Mesenchymal stem cell (in vitro differentiated cells and primary cell): ENCODE measurements at regions not wholly inside any gene's neighbourhood (a gene's known extent, or its start where the extent isn't known, plus 50 kb on each side); places are given as distances from the start of the nearest gene placed in this dataset.

Experiments used
- DNase-seq: peaks from one replicate; pipeline ENCODE4 v3.0.0-alpha.2; 2013
- H2AFZ ChIP-seq: one replicate; pipeline ENCODE4 v1.6.1; 2013; ENCODE audit warnings: low read depth, mild to moderate bottlenecking, control low read depth, inconsistent platforms, low read length, moderate library complexity
- H2AK5ac ChIP-seq: 2 replicates; pipeline ENCODE4 v1.6.1; 2013; ENCODE audit warnings: low read length, moderate library complexity, mild to moderate bottlenecking, inconsistent platforms; ENCODE audit not compliant: severe bottlenecking
- H2BK120ac ChIP-seq: one replicate; pipeline ENCODE4 v1.6.1; 2013; ENCODE audit warnings: low read depth, mild to moderate bottlenecking, inconsistent platforms, low read length, moderate library complexity
- H2BK12ac ChIP-seq, 2 experiments: one replicate each; pipeline ENCODE4 v1.6.1; 2013; ENCODE audit warnings: inconsistent platforms in 2 of 2, low read length in 2 of 2, mild to moderate bottlenecking in 2 of 2, moderate library complexity in 2 of 2, control low read depth in 1 of 2
- H2BK15ac ChIP-seq: one replicate; pipeline ENCODE4 v1.6.1; 2013; ENCODE audit warnings: mild to moderate bottlenecking, low read depth, inconsistent platforms; ENCODE audit not compliant: poor library complexity, severe bottlenecking
- H2BK5ac ChIP-seq: 2 replicates; pipeline ENCODE4 v1.6.1; 2013; ENCODE audit warnings: low read depth, mild to moderate bottlenecking, low read length, control low read depth, inconsistent platforms; ENCODE audit not compliant: poor library complexity, severe bottlenecking
- H3K14ac ChIP-seq, 2 experiments: one replicate each; pipeline ENCODE4 v1.6.1; 2013; ENCODE audit warnings: inconsistent platforms in 2 of 2, low read length in 2 of 2, control low read depth in 1 of 2, mild to moderate bottlenecking in 1 of 2, moderate library complexity in 1 of 2
- H3K18ac ChIP-seq, 2 experiments: one replicate each; pipeline ENCODE4 v1.6.1; 2013; ENCODE audit warnings: inconsistent platforms in 2 of 2, low read length in 2 of 2, control low read depth in 1 of 2, low read depth in 1 of 2, mild to moderate bottlenecking in 1 of 2
- H3K23ac ChIP-seq, 2 experiments: one replicate each; pipeline ENCODE4 v1.6.1; 2013; ENCODE audit warnings: inconsistent platforms in 2 of 2, low read length in 2 of 2, mild to moderate bottlenecking in 2 of 2, moderate library complexity in 2 of 2, control low read depth in 1 of 2
- H3K27ac ChIP-seq: 2 replicates; pipeline ENCODE4 v1.5.1; 2013; ENCODE audit warnings: mild to moderate bottlenecking, moderate library complexity, low read length, control low read depth, inconsistent platforms; ENCODE audit not compliant: poor library complexity, severe bottlenecking
- H3K27me3 ChIP-seq, 2 experiments: 2 replicates each; pipeline versions ENCODE4 v1.6.1 to v1.7.0; 2013; ENCODE audit warnings: low read length in 2 of 2, mild to moderate bottlenecking in 2 of 2, moderate library complexity in 2 of 2, control low read depth in 1 of 2, inconsistent platforms in 1 of 2; ENCODE audit not compliant: control insufficient read depth in 1 of 2, insufficient read depth in 1 of 2
- H3K36me3 ChIP-seq, 2 experiments: 2 replicates each; pipeline versions ENCODE4 v1.6.1 to v1.7.0; 2013; ENCODE audit warnings: low read length in 2 of 2, control low read depth in 1 of 2, inconsistent platforms in 1 of 2, low read depth in 1 of 2, mild to moderate bottlenecking in 1 of 2; ENCODE audit not compliant: insufficient read depth in 2 of 2, control insufficient read depth in 1 of 2
- H3K4ac ChIP-seq, 2 experiments: one replicate each; pipeline ENCODE4 v1.6.1; 2013; ENCODE audit warnings: inconsistent platforms in 2 of 2, low read length in 2 of 2, mild to moderate bottlenecking in 2 of 2, moderate library complexity in 2 of 2, control low read depth in 1 of 2, low read depth in 1 of 2
- H3K4me1 ChIP-seq: 2 replicates; pipeline ENCODE4 v1.6.1; 2013; ENCODE audit warnings: low read depth, low read length, control low read depth; ENCODE audit not compliant: control insufficient read depth, insufficient read depth
- H3K4me2 ChIP-seq: 2 replicates; pipeline ENCODE4 v1.6.1; 2013; ENCODE audit warnings: low read length, mild to moderate bottlenecking, inconsistent platforms; ENCODE audit not compliant: poor library complexity, severe bottlenecking
- H3K4me3 ChIP-seq, 2 experiments: 2 replicates each; pipeline versions ENCODE4 v1.5.1 to v1.7.0; 2013; ENCODE audit warnings: low read length in 2 of 2, mild to moderate bottlenecking in 2 of 2, control low read depth in 1 of 2, low read depth in 1 of 2; ENCODE audit not compliant: insufficient read depth in 1 of 2
- H3K79me1 ChIP-seq: replicated peaks from 2 replicates; pipeline ENCODE4 v1.6.1; 2013; ENCODE audit warnings: mild to moderate bottlenecking, control low read depth, low read length, inconsistent platforms; ENCODE audit not compliant: poor library complexity, severe bottlenecking
- H3K9ac ChIP-seq: 2 replicates; pipeline ENCODE4 v1.7.0; 2013; ENCODE audit warnings: mild to moderate bottlenecking, low read length, moderate library complexity
- H3K9me3 ChIP-seq: 2 replicates; pipeline ENCODE4 v1.7.0; 2013; ENCODE audit warnings: mild to moderate bottlenecking, low read length; ENCODE audit not compliant: control insufficient read depth
- H4K8ac ChIP-seq: one replicate; pipeline ENCODE4 v1.6.1; 2013; ENCODE audit warnings: inconsistent platforms, mild to moderate bottlenecking, low read length, moderate library complexity
- H4K91ac ChIP-seq: one replicate; pipeline ENCODE4 v1.6.1; 2013; ENCODE audit warnings: mild to moderate bottlenecking, low read length, inconsistent platforms
- WGBS: methylation state at CpG from one replicate; pipeline ENCODE4 v1.1.7; 2013; ENCODE audit warnings: mixed read lengths; 5-methylcytosine and 5-hydroxymethylcytosine counted together

GRCh38 chr6:8574311-8574710 lies 139.0 kb upstream of the SLC35B3 start:
- no peak overlapping the region for H2BK5ac ChIP-seq
- no peak overlapping the region for H3K9ac ChIP-seq
- no peak overlapping the region for H3K14ac ChIP-seq
- H3K18ac ChIP-seq, result no peak overlapping the region
- no peak overlapping the region for H2BK12ac ChIP-seq
- H2BK15ac ChIP-seq, result no peak overlapping the region
- DNase-seq, result no peak
- no peak overlapping the region for H3K27ac ChIP-seq
- H3K4me2 ChIP-seq, result no peak overlapping the region
- no peak overlapping the region for H3K4me3 ChIP-seq
- H3K9me3 ChIP-seq, result peaks cover 5% of the 10 kb centered on the region
- no peak overlapping the region for H4K91ac ChIP-seq
- H3K4ac ChIP-seq, result no peak overlapping the region
- H3K27me3 ChIP-seq, result no peaks in the 10 kb centered on the region
- H4K8ac ChIP-seq, result no peak overlapping the region
- H2AFZ ChIP-seq, result no peak overlapping the region
- no peaks in the 10 kb centered on the region for H3K4me1 ChIP-seq
- H2AK5ac ChIP-seq, result no peak overlapping the region
- H3K23ac ChIP-seq, result no peak overlapping the region
- no peaks in the 10 kb centered on the region for H3K36me3 ChIP-seq
- no peak overlapping the region for H2BK120ac ChIP-seq
- WGBS, result no CpG with 5 or more reads among the region's 2 CpGs
- no peaks in the 10 kb centered on the region for H3K79me1 ChIP-seq

- 91% methylated on average over 2 of the region's 6 CpGs for WGBS
These were observed 135.0 kb upstream of the SLC35B3 start for GRCh38 chr6:8570256-8570920.

GRCh38 chr6:8562125-8562524 lies 126.8 kb upstream of the SLC35B3 start:
- Histone ChIP-seq H3K23ac (no peak overlapping the region), H2AFZ (no peak overlapping the region), H2AK5ac (no peak overlapping the region), H3K36me3 (no peaks in the 10 kb centered on the region), H3K14ac (no peak overlapping the region), H2BK5ac (no peak overlapping the region), H2BK120ac (no peak overlapping the region), H4K8ac (no peak overlapping the region), H3K4me2 (no peak overlapping the region), H2BK12ac (no peak overlapping the region), H4K91ac (no peak overlapping the region), H3K4ac (no peak overlapping the region), H3K27ac (no peak overlapping the region), H3K4me1 (no peaks in the 10 kb centered on the region), H3K9ac (no peak overlapping the region), H3K9me3 (no peaks in the 10 kb centered on the region), H3K18ac (no peak overlapping the region), H3K27me3 (no peaks in the 10 kb centered on the region), H3K4me3 (no peak overlapping the region), H3K79me1 (no peaks in the 10 kb centered on the region), H2BK15ac (no peak overlapping the region)
- 73% methylated on average over 2 of the region's 3 CpGs for WGBS
- DNase-seq, result no peak

More at GRCh38 chr6:8570256-8570920, 135.0 kb upstream of the SLC35B3 start:
- Histone ChIP-seq H3K9ac (no peak overlapping the region), H3K79me1 (no peaks in the 10 kb centered on the region), H3K9me3 (peaks cover 5% of the 10 kb centered on the region), H3K27ac (no peak overlapping the region), H4K91ac (no peak overlapping the region), H2AK5ac (no peak overlapping the region), H3K27me3 (no peaks in the 10 kb centered on the region), H3K4me2 (no peak overlapping the region), H4K8ac (no peak overlapping the region), H2BK12ac (no peak overlapping the region), H2BK120ac (no peak overlapping the region), H3K14ac (no peak overlapping the region), H2BK5ac (no peak overlapping the region), H3K36me3 (no peaks in the 10 kb centered on the region), H2AFZ (no peak overlapping the region), H3K4ac (no peak overlapping the region), H2BK15ac (no peak overlapping the region), H3K23ac (no peak overlapping the region), H3K18ac (no peak overlapping the region), H3K4me3 (no peak overlapping the region), H3K4me1 (no peaks in the 10 kb centered on the region)
- DNase-seq, result no peak

- no peak overlapping the region for H4K8ac ChIP-seq
- H3K9ac ChIP-seq, result no peak overlapping the region
- H2AK5ac ChIP-seq, result no peak overlapping the region
- H3K14ac ChIP-seq, result no peak overlapping the region
- H3K36me3 ChIP-seq, result no peaks in the 10 kb centered on the region
- H2BK5ac ChIP-seq, result no peak overlapping the region
- DNase-seq, result no peak
- no peaks in the 10 kb centered on the region for H3K27me3 ChIP-seq
- H3K27ac ChIP-seq, result no peak overlapping the region
- H2AFZ ChIP-seq, result no peak overlapping the region
- no peak overlapping the region for H2BK12ac ChIP-seq
- H3K9me3 ChIP-seq, result no peaks in the 10 kb centered on the region
- no peak overlapping the region for H2BK120ac ChIP-seq
- no peak overlapping the region for H3K23ac ChIP-seq
- H2BK15ac ChIP-seq, result no peak overlapping the region
- no peak overlapping the region for H3K4me2 ChIP-seq
- no peaks in the 10 kb centered on the region for H3K4me1 ChIP-seq
- H3K4me3 ChIP-seq, result no peak overlapping the region
- no peak overlapping the region for H3K4ac ChIP-seq
- no peak overlapping the region for H4K91ac ChIP-seq
- no peaks in the 10 kb centered on the region for H3K79me1 ChIP-seq
- 26% methylated on average over 4 of the region's 4 CpGs for WGBS
- H3K18ac ChIP-seq, result no peak overlapping the region
These were observed 123.6 kb upstream of the SLC35B3 start for GRCh38 chr6:8558953-8559352.
